Common myeloid progenitor, CD34-positive (primary cell): ENCODE measurements at regions not wholly inside any gene's neighbourhood (a gene's known extent, or its start where the extent isn't known, plus 50 kb on each side); places are given as distances from the start of the nearest gene placed in this dataset.

Experiments used
- CTCF ChIA-PET: fragments of 350-600 bp; sonication (Branson Sonifier 250); formaldehyde crosslinking; loops from one replicate; lab custom pipeline; 2021; ENCODE audit warnings: antibody characterized with exemption; lab: Charles Lee
- POLR2A ChIA-PET: fragments of 350-600 bp; sonication (Branson Sonifier 250); formaldehyde crosslinking; loops from one replicate; lab custom pipeline; 2021; ENCODE audit warnings: antibody characterized with exemption; lab: Charles Lee
- DNase-seq, 3 donors: peaks; one replicate each; pipeline versions ENCODE4 v3.0.0 to v3.0.0-alpha.2; 2013
- H3K27ac ChIP-seq, 2 experiments: 1 replicate in 1 of 2; 2 replicates in 1 of 2; pipeline ENCODE4 v1.7.0; 2013; ENCODE audit warnings: inconsistent platforms in 2 of 2, low read length in 2 of 2, mild to moderate bottlenecking in 2 of 2, low read depth in 1 of 2, moderate library complexity in 1 of 2; ENCODE audit not compliant: severe bottlenecking in 2 of 2, insufficient read depth in 1 of 2, poor library complexity in 1 of 2
- H3K27me3 ChIP-seq, 5 experiments: replicated peaks in 2 of 5; 1 replicate in 3 of 5; 2 replicates in 2 of 5; pipeline versions ENCODE4 v1.6.1 to v1.7.0; 2013; ENCODE audit warnings: low read length in 4 of 5, mild to moderate bottlenecking in 2 of 5, moderate library complexity in 2 of 5, inconsistent platforms in 1 of 5; ENCODE audit not compliant: insufficient read depth in 5 of 5, control insufficient read depth in 4 of 5
- H3K36me3 ChIP-seq, 4 experiments: 1 replicate in 2 of 4; 2 replicates in 2 of 4; pipeline versions ENCODE4 v1.6.1 to v1.7.0; 2013; ENCODE audit warnings: low read length in 3 of 4, control low read depth in 1 of 4, mild to moderate bottlenecking in 1 of 4; ENCODE audit not compliant: control insufficient read depth in 4 of 4, insufficient read depth in 4 of 4
- H3K4me1 ChIP-seq, 4 experiments: 1 replicate in 3 of 4; 2 replicates in 1 of 4; pipeline versions ENCODE4 v1.6.1 to v1.7.1; 2013; ENCODE audit warnings: low read length in 3 of 4, mild to moderate bottlenecking in 3 of 4, control low read depth in 1 of 4, inconsistent platforms in 1 of 4, moderate library complexity in 1 of 4; ENCODE audit not compliant: control insufficient read depth in 4 of 4, insufficient read depth in 4 of 4; ENCODE audit errors: control extremely low read depth in 1 of 4
- H3K4me3 ChIP-seq, 7 experiments: 1 replicate in 4 of 7; 2 replicates in 3 of 7; pipeline versions ENCODE4 v1.5.1 to v1.7.0; 2013; ENCODE audit warnings: mild to moderate bottlenecking in 7 of 7, low read length in 6 of 7, moderate library complexity in 6 of 7, inconsistent platforms in 2 of 7, low read depth in 2 of 7, control low read depth in 1 of 7; ENCODE audit not compliant: insufficient read depth in 4 of 7, control insufficient read depth in 1 of 7; ENCODE audit errors: extremely low read depth in 1 of 7
- H3K9me3 ChIP-seq, 5 experiments: 1 replicate in 4 of 5; 2 replicates in 1 of 5; pipeline versions ENCODE4 v1.6.1 to v1.7.1; 2013; ENCODE audit warnings: low read length in 4 of 5, mild to moderate bottlenecking in 2 of 5, inconsistent platforms in 1 of 5, low read depth in 1 of 5, moderate library complexity in 1 of 5; ENCODE audit not compliant: control insufficient read depth in 4 of 5, insufficient read depth in 2 of 5; ENCODE audit errors: control extremely low read depth in 1 of 5
- WGBS: methylation state at CpG from one replicate; pipeline ENCODE4 v1.1.5; 2013; ENCODE audit not compliant: insufficient coverage; 5-methylcytosine and 5-hydroxymethylcytosine counted together

GRCh38 chr17:73998653-73999645 is 204.5 kb upstream of the RPL38 start:
- Histone ChIP-seq H3K4me1 (peaks cover 0 to 2% (median 0%) of the 10 kb centered on the region in 4 experiments), H3K27me3 (no peaks in the 10 kb centered on the region), H3K4me3 (no peak overlapping the region), H3K27ac (no peak overlapping the region), H3K36me3 (no peaks in the 10 kb centered on the region), H3K9me3 (no peaks in the 10 kb centered on the region)
- DNase-seq, result peak; percentile 36 to 65 (median 59)
- 32% methylated on average over 12 of the region's 23 CpGs for WGBS
- CTCF ChIA-PET, result interaction anchor here (0.7 to 2.3 kb wide), 6 partner anchors 9 to 26 kb away, joined by 4 to 10 read pairs (median 6); no protein-coding TSS in a partner anchor
- POLR2A ChIA-PET, result no interaction called here

GRCh38 chr17:74001145-74001544 is 202.3 kb upstream of the RPL38 start:
- H3K27ac ChIP-seq, result no peak overlapping the region
- peaks cover 0 to 2% (median 0%) of the 10 kb centered on the region in 5 experiments for H3K27me3 ChIP-seq
- no peak for DNase-seq
- H3K4me1 ChIP-seq, result peaks cover 0 to 2% (median 0%) of the 10 kb centered on the region in 4 experiments
- no peak overlapping the region for H3K4me3 ChIP-seq
- ChIA-PET CTCF (interaction anchor here (1.0 to 1.6 kb wide), 3 partner anchors 8 to 571 kb away, joined by 3 to 6 read pairs (median 4); no protein-coding TSS in a partner anchor), POLR2A (no interaction called here)
- no peaks in the 10 kb centered on the region for H3K9me3 ChIP-seq
- 100% methylated on average over 5 of the region's 5 CpGs for WGBS
- no peaks in the 10 kb centered on the region for H3K36me3 ChIP-seq

- POLR2A ChIA-PET, result no interaction called here
- H3K27ac ChIP-seq, result no peak overlapping the region
- no peaks in the 10 kb centered on the region for H3K9me3 ChIP-seq
- no peak overlapping the region for H3K4me3 ChIP-seq
- peaks cover 0 to 2% (median 0%) of the 10 kb centered on the region in 4 experiments for H3K4me1 ChIP-seq
- CTCF ChIA-PET, result interaction anchor here (1.4 kb wide), 1 partner anchor 9 kb away, joined by 3 read pairs; no protein-coding TSS in a partner anchor
- WGBS, result 97% methylated on average over 5 of the region's 5 CpGs
- no peak for DNase-seq
- no peaks in the 10 kb centered on the region for H3K36me3 ChIP-seq
- H3K27me3 ChIP-seq, result peaks cover 0 to 2% (median 0%) of the 10 kb centered on the region in 5 experiments
Measured at GRCh38 chr17:74002241-74002640, 201.2 kb upstream of the RPL38 start.

DNA sequence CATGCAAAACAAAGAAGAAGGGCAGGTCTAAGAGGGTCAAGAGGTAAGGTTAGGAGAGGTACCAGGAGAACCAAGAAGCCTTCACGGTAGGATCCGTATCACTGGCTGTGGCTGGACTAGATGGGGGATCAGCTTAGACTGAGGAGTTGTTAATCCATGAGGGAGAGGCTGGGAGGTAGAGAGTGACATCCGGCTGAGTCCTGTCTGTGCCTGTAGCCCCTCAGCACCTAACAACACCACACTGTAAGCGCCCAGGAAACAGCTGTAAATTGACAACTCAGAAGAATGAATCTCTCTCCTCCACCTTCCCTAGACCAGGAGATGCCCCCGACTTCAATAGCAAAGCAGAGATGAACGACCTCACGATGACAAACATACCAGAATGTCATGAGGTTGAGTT is 199.4 kb upstream of the RPL38 start:
- H3K4me3 ChIP-seq, result no peak overlapping the region
- no peak overlapping the region for H3K27ac ChIP-seq
- ChIA-PET POLR2A (no interaction called here), CTCF (no interaction called here)
- peaks cover 0 to 6% (median 0%) of the 10 kb centered on the region in 5 experiments for H3K27me3 ChIP-seq
- H3K9me3 ChIP-seq, result no peaks in the 10 kb centered on the region
- H3K36me3 ChIP-seq, result no peaks in the 10 kb centered on the region
- no peak for DNase-seq
- peaks cover 0 to 13% (median 5%) of the 10 kb centered on the region in 4 experiments for H3K4me1 ChIP-seq
- WGBS, result 91% methylated on average over 6 of the region's 7 CpGs

DNA sequence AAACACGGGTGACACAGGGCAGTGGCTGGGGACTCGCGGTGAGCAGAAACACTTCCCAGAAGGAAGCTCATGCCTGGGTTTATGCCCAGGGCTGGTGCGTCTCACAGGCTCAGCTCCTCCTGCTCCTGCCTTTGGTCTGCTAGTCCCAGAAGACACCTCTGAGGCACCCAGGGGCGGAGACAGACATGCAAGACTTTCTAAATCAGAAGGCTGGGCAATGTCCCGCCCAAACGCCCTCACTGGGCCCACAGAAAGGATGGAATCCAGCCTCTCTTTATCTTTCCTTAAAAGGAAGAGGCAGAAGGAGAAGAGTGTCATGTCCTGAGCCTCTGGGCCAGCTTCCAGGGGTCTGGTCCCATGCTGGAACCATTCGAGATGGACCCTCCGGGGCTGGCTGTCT is 197.7 kb upstream of the RPL38 start:
- no peaks in the 10 kb centered on the region for H3K9me3 ChIP-seq

GRCh38 chr17:74006371-74006770 is 197.1 kb upstream of the RPL38 start:
- ChIA-PET CTCF (interaction anchor here (1.1 kb wide), 1 partner anchor 11 kb away, joined by 3 read pairs; no protein-coding TSS in a partner anchor), POLR2A (no interaction called here)
- H3K4me1 ChIP-seq, result peaks cover 0 to 13% (median 5%) of the 10 kb centered on the region in 4 experiments
- no peaks in the 10 kb centered on the region for H3K36me3 ChIP-seq
- no peaks in the 10 kb centered on the region for H3K9me3 ChIP-seq
- no peak overlapping the region for H3K4me3 ChIP-seq
- H3K27me3 ChIP-seq, result peaks cover 0 to 10% (median 0%) of the 10 kb centered on the region in 5 experiments
- no peak for DNase-seq
- WGBS, result 96% methylated on average over 8 of the region's 8 CpGs
- H3K27ac ChIP-seq, result no peak overlapping the region

More for the DNA sequence above, 197.7 kb upstream of the RPL38 start:
- Histone ChIP-seq H3K4me3 (no peak overlapping the region), H3K27me3 (peaks cover 0 to 10% (median 0%) of the 10 kb centered on the region in 5 experiments), H3K27ac (no peak overlapping the region), H3K4me1 (peaks cover 0 to 13% (median 5%) of the 10 kb centered on the region in 4 experiments), H3K36me3 (no peaks in the 10 kb centered on the region)
- ChIA-PET CTCF (no interaction called here), POLR2A (no interaction called here)
- DNase-seq, result no peak
- 86% methylated on average over 8 of the region's 9 CpGs for WGBS
